Pancreas (tissue), 10 donors: ENCODE measurements at regions not wholly inside any gene's neighbourhood (a gene's known extent, or its start where the extent isn't known, plus 50 kb on each side); places are given as distances from the start of the nearest gene placed in this dataset.

ENCODE experiments used
- ATAC-seq, 4 donors: fragments of 200-7000 bp; cut with Tn5 transposase; one replicate each; pipeline versions ENCODE4 v1.8.0 to v1.9.1; 2020; ENCODE audit warnings: mild to moderate bottlenecking in 4 of 4, moderate library complexity in 4 of 4
- DNase-seq, 6 donors: peaks; one replicate each; pipeline ENCODE4 v3.0.0-alpha.2; 2020
- FAIRE-seq: peaks from 2 replicates; lab custom pipeline; 2012; peaks lifted over from hg19 to GRCh38; lab: Jason Lieb, UNC
- H3K27ac ChIP-seq, 4 donors: fragments of 200-600 bp; sonication (generic); 1 replicate in 3 of 4; 2 replicates in 1 of 4; pipeline versions ENCODE4 v1.5.0 to v1.8.0; 2020
- H3K27me3 ChIP-seq, 4 donors: fragments of 200-600 bp; one replicate each; pipeline ENCODE4 v1.8.0; 2021
- H3K36me3 ChIP-seq, 3 donors: fragments of 200-600 bp; sonication (generic) in 1 of 3; one replicate each; pipeline versions ENCODE4 v1.5.0 to v1.8.0; 2020 to 2021
- H3K4me1 ChIP-seq, 3 donors: fragments of 200-600 bp; one replicate each; pipeline ENCODE4 v1.8.0; 2021
- H3K4me3 ChIP-seq, 4 donors: fragments of 200-600 bp; sonication (generic) in 2 of 4; one replicate each; pipeline versions ENCODE4 v1.5.0 to v1.8.0; 2020 to 2021
- H3K9me3 ChIP-seq, 4 donors: fragments of 200-600 bp; one replicate each; pipeline ENCODE4 v1.8.0; 2021
- WGBS, 2 donors: extraction: QIAGEN DNeasy Blood & Tissue Kit; methylation state at CpG; one replicate each; pipeline ENCODE4 v1.1.7; 2013; 5-methylcytosine and 5-hydroxymethylcytosine counted together
- intact Hi-C, 3 donors: fragments of 100-400 bp; cut with DNase I; formaldehyde crosslinking; loops; one replicate each; pipeline versions ENCODE4 v1.11.1 to v1.14.2; 2022
- TF ChIP-seq, protein P1 (sequence below), 4 donors: fragments of 200-600 bp; sonication (generic) in 3 of 4; IDR thresholded peaks; one replicate each; pipeline versions ENCODE4 v1.5.0 to v1.8.0; 2021; ENCODE audit warnings: antibody characterized with exemption in 4 of 4
- donor health status: healthy with polysubstance abuse.
- donor health status: DM: no; HTN: no; CAD: no; lungs with moderate emphysema.
- donor health status: DM: no; HTN: no; CAD: no.
- donor health status: control.
- donor health status: control.
- donor health status: Bipolar disorder and iron deficiency.
- donor health status: DM: yes; HTN: yes; CAD: no.
- donor health status: DM: no; HTN: no; CAD: no.
- donor health status: DM: no; HTN: no; CAD: no.
- donor health status: DM: yes; HTN: yes; CAD: no.

DNA sequence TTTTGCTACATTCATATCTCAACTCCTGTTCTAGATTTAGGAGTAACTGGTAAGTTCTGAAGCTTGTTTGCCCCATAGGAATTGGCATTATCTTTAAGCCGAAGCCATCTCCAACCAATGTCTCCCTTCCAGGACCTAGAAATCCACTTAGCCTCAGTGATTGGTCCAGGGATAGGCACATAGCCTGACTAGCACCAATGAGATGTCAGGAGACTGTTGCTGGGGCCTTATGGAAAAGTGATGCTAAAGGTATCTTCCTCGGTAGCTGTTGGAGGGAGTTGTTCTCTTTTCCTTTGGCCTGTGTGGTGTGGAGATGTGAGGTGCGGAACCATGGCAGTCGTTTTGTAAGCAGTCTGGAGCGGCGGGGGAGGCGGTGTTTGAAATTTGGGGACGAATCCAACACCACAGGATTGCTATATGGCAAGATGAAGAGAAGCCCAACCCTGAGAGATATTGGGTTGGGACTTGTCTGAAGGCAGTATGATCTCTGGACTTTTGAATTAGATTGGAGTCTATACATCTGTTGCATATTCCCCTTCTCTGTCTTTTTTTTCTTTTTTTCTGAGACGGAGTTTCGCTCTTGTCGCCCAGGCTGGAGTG, 109.8 kb upstream of the ATP6AP2 start:
- peaks cover 0 to 6% (median 0%) of the 10 kb centered on the region in 4 donors for H3K27me3 ChIP-seq
- TF ChIP-seq, protein P1, sequence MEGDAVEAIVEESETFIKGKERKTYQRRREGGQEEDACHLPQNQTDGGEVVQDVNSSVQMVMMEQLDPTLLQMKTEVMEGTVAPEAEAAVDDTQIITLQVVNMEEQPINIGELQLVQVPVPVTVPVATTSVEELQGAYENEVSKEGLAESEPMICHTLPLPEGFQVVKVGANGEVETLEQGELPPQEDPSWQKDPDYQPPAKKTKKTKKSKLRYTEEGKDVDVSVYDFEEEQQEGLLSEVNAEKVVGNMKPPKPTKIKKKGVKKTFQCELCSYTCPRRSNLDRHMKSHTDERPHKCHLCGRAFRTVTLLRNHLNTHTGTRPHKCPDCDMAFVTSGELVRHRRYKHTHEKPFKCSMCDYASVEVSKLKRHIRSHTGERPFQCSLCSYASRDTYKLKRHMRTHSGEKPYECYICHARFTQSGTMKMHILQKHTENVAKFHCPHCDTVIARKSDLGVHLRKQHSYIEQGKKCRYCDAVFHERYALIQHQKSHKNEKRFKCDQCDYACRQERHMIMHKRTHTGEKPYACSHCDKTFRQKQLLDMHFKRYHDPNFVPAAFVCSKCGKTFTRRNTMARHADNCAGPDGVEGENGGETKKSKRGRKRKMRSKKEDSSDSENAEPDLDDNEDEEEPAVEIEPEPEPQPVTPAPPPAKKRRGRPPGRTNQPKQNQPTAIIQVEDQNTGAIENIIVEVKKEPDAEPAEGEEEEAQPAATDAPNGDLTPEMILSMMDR (IDR thresholded peaks at IDR 0.05), result no peak
- no peaks in the 10 kb centered on the region for H3K4me1 ChIP-seq
- no peaks in the 10 kb centered on the region for H3K9me3 ChIP-seq
- no peaks in the 10 kb centered on the region for H3K36me3 ChIP-seq
- no peak for ATAC-seq
- H3K27ac ChIP-seq, result no peak overlapping the region
- intact Hi-C loops, result no loop called here
- WGBS, 2 donors, result 82 to 87% methylated on average over 11 of the region's 11 CpGs
- no peak for FAIRE-seq
- H3K4me3 ChIP-seq, result no peak overlapping the region
- no peak for DNase-seq

DNA sequence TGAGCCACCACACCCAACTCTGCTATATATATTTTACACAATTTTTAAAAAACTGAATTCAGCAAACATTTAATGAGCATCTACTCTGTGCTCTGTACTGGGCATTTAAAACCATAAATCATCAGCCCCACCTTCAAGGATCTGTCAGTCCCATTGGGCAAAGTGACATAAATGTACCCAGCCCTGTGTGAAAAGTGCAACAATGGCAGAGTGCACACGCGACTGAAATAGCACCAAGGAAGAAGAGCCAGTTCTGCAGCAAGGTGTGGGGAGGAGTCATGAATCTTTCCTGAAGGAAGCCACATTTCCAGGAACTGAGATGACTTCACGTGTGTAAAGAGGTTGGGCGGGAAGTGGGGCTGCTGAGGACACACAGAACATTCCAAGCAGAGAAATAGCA, 111.5 kb upstream of the ATP6AP2 start:
- Histone ChIP-seq H3K36me3 (no peaks in the 10 kb centered on the region), H3K4me1 (no peaks in the 10 kb centered on the region), H3K27ac (no peak overlapping the region), H3K9me3 (no peaks in the 10 kb centered on the region), H3K27me3 (peaks cover 0 to 6% (median 0%) of the 10 kb centered on the region in 4 donors), H3K4me3 (no peak overlapping the region)
- DNase-seq, result no peak
- intact Hi-C loops, result no loop called here
- TF ChIP-seq, protein P1 (IDR thresholded peaks at IDR 0.05), result no peak
- no peak for ATAC-seq
- no peak for FAIRE-seq
- WGBS, 2 donors, result 40 to 59% methylated on average over 4 of the region's 4 CpGs

DNA sequence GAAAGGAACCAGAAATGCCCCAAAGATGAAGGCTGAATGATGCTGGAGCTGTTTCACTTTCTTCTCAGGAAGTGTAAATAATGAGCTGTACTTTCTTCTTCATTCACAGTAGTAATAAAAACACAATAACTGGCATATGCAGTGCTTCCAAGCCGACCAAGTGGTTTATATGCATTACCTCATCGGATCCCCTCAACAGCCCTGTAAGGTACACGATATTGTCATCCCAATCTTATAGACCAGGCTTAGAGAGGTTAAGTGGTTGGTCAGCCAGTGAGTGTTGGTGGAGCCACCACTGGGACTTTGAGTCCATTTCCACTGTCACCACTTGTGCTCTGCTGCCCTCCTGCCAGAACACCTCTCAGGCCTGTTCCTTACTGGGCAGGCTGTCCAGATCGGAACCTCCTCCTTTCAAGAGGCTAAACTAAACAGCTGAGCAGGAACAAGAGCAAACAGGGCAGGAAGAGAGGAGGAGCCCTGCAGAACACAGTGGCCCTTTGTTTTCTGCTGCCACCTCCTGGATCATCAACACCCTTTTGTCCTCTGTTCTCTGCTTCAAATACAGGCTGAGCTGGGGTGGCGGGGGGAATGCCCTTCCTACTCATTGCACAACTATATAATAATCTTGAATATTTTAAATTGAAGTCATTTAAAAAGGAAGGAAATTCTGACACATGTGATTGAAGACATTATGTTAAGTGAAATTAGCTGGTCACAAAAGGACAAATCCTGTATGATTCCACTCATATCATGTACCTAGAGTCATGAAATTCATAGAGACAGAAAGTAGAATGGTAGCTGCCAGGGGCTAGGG, 112.5 kb upstream of the ATP6AP2 start:
- Histone ChIP-seq H3K4me3 (no peak overlapping the region), H3K27ac (peak overlapping the region in 3 of 4 donors; percentile 33 to 63 (median 50)), H3K4me1 (no peaks in the 10 kb centered on the region), H3K27me3 (peaks cover 0 to 6% (median 0%) of the 10 kb centered on the region in 4 donors), H3K9me3 (no peaks in the 10 kb centered on the region), H3K36me3 (no peaks in the 10 kb centered on the region)
- intact Hi-C loops, result no loop called here
- TF ChIP-seq, protein P1 (IDR thresholded peaks at IDR 0.05), result no peak
- peak; percentile 5 for FAIRE-seq
- 25 to 29% methylated on average over 5 of the region's 5 CpGs for WGBS, 2 donors
- peak in 3 of 6 donors; percentile 43 to 59 (median 47) for DNase-seq
- peak; percentile 73 to 87 (median 85) for ATAC-seq

DNA sequence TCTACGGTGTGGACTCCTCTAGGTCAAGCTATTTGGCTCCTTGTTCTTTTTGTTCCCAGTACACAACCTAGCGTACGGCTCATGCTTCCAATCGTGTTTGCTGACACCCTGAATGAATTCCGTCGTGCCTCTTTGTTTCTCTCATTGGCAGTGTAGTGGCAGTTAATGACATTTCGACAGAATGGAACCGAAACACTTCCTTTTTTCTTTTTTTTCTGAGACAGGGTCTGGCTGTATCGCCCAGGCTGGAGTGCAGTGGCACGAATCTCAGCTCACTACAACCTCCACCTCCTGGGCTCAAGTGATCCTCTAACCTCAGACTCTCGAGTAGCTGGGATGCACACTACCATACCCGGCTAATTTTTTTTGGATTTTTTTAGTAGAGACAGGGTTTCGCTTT, 113.3 kb upstream of the ATP6AP2 start:
- WGBS, 2 donors, result 85 to 89% methylated on average over 13 of the region's 13 CpGs
- H3K9me3 ChIP-seq, result no peaks in the 10 kb centered on the region
- no peak for ATAC-seq
- no peak for DNase-seq
- no peaks in the 10 kb centered on the region for H3K36me3 ChIP-seq
- peaks cover 0 to 6% (median 0%) of the 10 kb centered on the region in 4 donors for H3K27me3 ChIP-seq
- H3K4me1 ChIP-seq, result no peaks in the 10 kb centered on the region
- intact Hi-C loops, result no loop called here
- peak overlapping the region in 1 of 4 donors; percentile 50 for H3K27ac ChIP-seq
- FAIRE-seq, result no peak
- TF ChIP-seq, protein P1 (IDR thresholded peaks at IDR 0.05), result no peak
- no peak overlapping the region for H3K4me3 ChIP-seq
